ENCODE measurements at regions not wholly inside any gene's neighbourhood (a gene's known extent, or its start where the extent isn't known, plus 50 kb on each side); places are given as distances from the start of the nearest gene placed in this dataset.

DNA sequence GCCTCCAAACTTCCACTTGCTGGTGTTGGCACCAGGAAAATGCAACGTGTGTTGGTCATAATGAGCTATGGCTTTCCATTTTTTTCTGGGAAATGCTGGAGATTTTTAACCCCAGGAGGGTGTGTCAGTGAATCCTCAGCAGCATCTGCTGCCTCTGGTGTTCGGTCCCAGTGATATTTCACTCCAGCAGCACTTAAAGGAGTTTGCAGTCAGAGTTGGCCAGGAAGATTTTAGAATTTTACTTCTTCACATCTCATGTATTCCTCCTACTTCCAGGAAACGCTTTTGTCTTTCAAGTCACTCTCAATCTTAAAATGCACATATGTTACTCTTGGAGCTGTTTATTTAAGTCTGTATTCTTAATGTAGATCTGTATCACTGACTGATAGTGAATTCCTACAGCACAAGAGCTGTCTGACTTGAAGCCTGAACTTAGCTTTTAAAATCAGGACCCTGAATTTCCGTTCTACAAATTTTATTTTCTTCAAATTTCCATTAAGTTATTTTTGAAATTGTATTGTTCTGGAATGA lies 903.4 kb upstream of the SLC10A2 start:
- TF ChIP-seq, protein P1, sequence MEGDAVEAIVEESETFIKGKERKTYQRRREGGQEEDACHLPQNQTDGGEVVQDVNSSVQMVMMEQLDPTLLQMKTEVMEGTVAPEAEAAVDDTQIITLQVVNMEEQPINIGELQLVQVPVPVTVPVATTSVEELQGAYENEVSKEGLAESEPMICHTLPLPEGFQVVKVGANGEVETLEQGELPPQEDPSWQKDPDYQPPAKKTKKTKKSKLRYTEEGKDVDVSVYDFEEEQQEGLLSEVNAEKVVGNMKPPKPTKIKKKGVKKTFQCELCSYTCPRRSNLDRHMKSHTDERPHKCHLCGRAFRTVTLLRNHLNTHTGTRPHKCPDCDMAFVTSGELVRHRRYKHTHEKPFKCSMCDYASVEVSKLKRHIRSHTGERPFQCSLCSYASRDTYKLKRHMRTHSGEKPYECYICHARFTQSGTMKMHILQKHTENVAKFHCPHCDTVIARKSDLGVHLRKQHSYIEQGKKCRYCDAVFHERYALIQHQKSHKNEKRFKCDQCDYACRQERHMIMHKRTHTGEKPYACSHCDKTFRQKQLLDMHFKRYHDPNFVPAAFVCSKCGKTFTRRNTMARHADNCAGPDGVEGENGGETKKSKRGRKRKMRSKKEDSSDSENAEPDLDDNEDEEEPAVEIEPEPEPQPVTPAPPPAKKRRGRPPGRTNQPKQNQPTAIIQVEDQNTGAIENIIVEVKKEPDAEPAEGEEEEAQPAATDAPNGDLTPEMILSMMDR (IDR thresholded peaks at IDR 0.05) = no peak
- TF ChIP-seq POLR2A (IDR thresholded peaks at IDR 0.05) = no peak

All from right lobe of liver (tissue), 4 donors.